Stimulated activated CD4-positive, alpha-beta T cell treated with anti-CD3 and anti-CD28 coated beads, TNF-alpha, amount 100 ng/mL, for 48 hours (primary cell): ENCODE measurements at regions not wholly inside any gene's neighbourhood (a gene's known extent, or its start where the extent isn't known, plus 50 kb on each side); places are given as distances from the start of the nearest gene placed in this dataset.

Experiments used
- DNase-seq, 3 donors: peaks; one replicate each; pipeline ENCODE4 v3.0.0-alpha.2; 2020; ENCODE audit warnings: low read depth in 3 of 3

DNA sequence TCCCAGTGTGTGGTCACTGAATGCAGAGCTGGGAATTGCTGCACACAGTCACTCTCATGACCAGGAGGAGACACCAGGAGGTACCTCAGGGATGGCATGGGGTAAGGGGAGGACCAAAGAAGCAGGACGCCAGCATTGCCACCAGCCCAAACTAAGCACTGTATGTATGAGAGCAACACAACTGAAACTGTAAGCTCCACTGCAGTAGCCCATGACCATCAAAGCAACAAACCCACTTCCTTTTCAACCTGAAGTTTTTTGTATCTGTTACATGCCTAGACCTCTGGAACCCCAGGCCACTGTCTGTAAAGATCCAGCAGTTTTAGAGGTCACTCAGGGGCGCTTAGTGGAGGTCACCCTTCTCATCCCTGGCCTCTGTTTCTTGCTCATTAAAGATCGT, 164.3 kb downstream of the SETD4 start:
- no peak for DNase-seq

- no peak for DNase-seq
Observed at GRCh38 chr21:35895598-35895997, 164.7 kb downstream of the SETD4 start.

DNA sequence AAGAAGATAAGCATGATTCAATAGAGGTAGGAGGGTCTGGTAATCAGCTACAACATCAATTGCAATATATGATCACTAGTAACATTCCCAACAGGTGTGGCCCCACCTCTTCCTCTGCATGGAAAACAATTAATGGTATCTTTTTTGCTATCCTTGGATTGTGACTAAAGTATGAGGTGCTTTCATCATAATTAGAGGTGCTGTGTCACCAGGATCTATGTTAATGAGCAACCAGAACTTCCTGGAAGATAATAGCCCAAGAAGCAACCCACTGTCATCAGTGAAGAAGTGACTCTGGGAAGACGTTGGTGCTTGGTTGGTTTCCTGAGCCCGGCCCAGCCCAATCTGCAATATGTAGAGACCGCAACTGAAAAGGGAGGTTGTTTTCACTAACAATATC, 167.2 kb downstream of the SETD4 start:
- DNase-seq = no peak

GRCh38 chr21:35886887-35887286, 173.4 kb downstream of the SETD4 start:
- DNase-seq = no peak

DNA sequence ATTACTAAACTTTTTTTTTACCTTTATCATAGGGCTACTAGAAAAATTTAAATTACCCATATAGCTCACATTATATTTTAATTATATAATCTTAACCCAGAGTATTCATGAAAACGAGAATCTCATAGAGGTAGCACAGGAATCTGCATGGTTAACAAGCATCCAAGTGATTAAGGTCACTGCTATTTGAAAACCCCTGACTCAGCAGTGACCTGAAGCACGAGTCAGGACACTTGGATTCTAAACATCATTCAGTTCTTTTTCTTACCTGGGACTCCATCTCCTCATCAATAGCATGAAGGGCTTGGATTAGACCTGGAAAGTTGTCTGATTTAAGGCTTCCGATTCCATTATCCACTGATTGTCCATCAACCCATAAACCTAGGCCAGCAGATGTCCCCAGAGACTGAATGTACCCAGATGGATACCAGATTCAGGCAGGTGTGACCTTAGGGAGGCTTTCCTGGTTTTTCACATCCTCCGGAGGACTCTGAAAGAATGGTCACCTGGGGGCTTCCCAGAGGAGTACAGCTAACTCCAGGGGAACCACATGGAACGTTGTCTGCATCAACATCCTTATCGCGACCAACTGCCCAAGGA, 174.3 kb downstream of the SETD4 start:
- DNase-seq = no peak

DNA sequence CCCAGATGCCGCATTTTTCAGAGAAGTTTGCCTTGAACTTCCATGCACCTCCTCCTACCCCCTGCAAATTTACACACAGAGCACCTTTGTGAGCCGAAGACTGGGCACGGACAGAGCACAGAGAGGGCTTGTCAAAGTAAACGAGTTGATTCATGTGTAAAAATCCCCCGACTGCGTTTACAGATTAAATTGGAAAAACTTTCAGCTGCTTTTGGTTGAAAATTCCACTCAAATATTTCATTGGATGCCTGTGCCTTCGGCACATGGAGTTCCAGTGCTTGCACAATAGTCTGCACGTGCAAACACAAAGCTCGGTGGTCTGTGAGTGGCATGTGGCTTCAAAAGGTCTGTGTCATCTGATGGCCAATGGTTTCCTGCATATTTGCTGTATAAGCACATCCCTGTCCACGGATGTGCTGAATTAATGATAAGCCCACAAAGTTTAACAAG, 177.5 kb downstream of the SETD4 start:
- DNase-seq = no peak

DNA sequence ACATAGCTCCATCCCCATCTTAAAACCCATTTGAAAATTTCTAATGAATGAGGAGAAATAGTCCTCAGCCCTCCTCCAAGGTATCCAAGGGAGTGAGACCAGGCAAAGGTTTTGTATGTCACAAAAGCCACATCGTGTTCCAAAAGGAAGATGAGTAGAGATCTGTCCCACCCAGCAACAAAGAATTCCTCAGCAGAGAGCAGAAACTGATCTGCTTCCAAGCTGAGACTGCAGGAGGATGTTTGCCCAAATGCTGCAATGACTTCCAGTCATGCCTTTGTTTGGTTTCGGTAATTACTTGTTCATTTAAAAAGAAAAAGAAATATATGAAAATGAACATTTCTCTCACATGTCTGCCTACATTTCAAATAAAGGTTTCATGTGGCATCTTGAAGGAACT, 186.9 kb downstream of the SETD4 start:
- no peak for DNase-seq

DNA sequence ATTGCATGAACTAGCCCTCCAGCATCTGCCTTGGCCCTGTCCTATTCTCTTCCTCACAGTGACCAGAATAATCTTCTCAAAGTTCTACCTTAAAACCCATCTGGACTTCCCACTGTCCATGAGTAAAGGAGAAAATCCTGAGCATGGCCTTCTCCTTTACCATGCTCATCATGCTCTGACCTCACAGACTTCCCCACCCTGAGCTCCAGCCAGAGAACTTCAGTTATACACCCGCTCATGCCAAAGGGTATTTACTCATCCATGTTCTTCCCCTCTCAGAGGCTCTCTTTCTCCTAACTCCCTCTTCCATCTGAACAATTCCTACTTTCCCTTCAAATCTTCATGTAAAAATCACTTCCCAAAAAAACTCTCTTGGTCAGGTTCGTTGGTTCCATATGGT, 188.4 kb downstream of the SETD4 start:
- DNase-seq = no peak

DNA sequence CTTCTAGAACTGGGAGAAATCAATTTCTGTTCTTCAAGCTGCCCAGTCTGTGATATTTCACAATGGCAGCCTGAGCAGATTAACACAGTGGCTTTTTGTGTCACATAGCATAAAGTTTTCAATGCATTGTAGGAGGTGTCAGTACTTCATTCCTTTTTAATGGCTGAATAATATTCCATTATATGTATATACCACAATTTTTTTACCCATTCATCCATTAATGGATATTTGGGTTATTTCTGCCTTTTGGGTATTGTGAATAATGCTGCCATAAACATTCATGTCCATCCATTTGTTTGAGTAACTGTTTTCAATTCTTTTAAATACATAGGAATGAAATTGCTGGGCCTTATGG, 191.5 kb downstream of the SETD4 start:
- no peak for DNase-seq

GRCh38 chr21:35868005-35868868, 192.1 kb downstream of the SETD4 start:
- no peak for DNase-seq

- DNase-seq = no peak
Observed at GRCh38 chr21:35864039-35864438, 196.3 kb downstream of the SETD4 start.

DNA sequence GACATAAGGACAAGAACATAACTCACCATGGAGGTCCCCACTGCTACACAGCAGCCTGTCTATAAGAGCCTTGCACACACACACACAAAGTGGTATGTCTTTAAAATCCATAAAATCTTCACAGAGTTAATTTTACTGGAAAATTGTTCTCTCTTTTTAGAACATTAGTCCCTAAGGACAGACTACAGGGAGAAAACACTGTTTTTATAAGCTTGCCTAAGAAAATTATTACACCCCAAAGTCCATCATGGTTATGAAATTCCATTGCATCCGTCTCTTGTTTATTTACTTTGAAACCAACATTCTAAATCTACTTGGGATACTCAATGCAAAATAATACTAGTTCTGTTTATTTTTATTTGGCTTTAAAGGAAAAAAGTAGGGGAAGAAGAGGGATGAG, 197.4 kb downstream of the SETD4 start:
- DNase-seq = no peak

DNA sequence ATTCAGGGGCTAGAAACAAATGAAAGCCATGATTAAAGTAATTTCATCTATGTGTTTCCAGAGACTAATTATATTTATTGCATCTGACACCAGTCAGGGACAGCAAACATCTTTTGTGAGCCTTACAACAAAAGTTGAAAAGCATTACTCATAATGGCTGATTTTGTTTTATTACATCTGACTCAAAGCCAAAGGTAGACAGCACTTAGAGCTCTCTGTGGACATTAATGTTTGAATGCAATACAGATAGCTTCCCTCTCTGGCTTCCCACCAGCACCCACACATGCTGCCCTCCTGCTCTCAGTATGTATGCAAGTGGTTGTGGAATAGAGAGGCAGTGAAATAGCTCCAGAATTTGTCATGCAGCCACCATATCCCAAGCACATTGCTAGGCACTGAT, 198.7 kb downstream of the SETD4 start:
- DNase-seq = no peak

- DNase-seq = no peak
Observed at GRCh38 chr21:35860189-35860869, 200.0 kb downstream of the SETD4 start.

DNA sequence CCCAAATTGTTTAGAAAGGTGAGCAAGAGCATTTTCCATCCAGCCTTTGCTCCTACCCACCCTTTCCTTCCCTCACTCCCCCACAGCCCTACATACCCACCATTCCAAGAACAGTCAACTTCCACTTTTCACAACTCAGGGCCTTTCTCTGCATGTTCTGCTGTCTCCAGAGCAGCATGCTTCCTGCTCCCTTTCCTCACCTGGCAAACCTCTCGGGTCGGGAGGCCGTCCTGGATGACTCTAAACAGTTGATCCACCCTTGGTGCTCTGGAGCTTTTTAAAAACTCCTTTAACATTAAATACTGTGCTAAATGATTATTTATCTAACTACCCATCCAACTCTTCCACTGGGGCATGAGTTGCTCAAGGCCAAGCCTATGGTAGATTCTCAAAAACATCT, 200.6 kb downstream of the SETD4 start:
- DNase-seq = no peak

GRCh38 chr21:35857095-35857494, 203.2 kb downstream of the SETD4 start:
- DNase-seq = no peak

DNA sequence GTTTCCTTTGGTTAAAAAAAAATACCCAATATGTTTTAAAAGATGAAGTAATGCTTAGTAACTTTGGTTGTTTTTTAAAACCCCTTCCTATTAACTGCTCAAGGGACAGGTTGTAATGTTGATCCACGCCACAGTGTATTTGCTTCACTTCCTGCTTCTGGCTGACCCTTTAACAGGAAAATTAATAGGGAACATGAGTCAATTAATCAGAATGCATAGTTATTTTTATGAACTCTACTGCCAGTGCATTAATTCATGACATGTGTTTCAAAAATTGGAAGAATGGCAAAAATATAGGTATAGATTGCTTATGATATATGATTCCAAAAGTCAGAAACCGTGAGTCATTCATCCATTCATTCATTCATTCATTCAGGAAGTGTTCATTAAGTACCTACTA, 204.8 kb downstream of the SETD4 start:
- no peak for DNase-seq

DNA sequence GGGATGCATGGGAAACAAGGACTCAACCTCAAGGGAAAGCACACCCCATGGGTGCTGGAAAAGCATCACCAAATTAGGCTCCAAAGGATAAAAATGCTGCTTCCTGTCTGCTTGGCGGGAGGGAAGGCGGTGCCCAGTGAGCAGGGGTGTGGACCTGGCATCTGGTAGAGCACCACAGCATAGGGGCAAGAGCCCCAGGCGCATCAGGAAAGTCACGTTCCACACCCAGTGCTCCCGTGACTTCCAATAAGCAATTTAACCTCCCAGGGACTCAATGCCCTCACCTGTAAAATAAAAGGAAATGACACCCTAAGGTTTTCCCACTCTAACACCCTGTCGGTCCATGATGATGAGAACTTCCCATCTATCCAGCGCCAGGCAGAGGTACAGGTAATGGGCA, 206.0 kb downstream of the SETD4 start:
- DNase-seq = no peak

GRCh38 chr21:35853321-35854239, 206.7 kb downstream of the SETD4 start:
- no peak for DNase-seq

GRCh38 chr21:35852820-35853219, 207.5 kb downstream of the SETD4 start:
- DNase-seq = no peak

DNA sequence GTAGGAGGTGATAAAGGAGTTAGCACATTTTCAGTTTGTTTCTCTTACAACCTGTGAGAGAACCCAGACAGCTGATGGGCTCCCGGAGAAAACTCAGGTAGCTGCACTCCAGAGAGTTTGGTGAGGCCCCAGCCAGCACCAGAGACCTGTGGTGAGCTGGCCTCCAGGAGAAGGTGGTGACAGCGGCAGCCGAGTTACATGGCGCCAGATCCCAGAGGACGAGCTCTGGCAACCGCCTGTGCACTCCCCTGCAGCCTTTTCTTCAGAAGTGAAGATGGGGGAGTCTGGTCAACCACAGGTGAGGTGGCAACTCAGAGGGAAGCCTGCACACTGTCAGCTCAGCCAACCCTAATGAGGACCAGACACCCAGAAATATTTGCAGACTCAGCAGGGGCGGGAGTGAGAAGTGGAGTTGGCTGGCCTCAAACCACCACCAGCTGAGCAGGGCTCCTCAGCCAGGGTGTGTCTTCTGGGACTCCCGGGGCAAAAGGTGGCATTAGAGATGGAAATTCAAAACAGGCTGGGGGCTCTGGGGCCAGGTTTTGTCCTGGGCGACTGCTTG, 209.7 kb downstream of the SETD4 start:
- DNase-seq = no peak

DNA sequence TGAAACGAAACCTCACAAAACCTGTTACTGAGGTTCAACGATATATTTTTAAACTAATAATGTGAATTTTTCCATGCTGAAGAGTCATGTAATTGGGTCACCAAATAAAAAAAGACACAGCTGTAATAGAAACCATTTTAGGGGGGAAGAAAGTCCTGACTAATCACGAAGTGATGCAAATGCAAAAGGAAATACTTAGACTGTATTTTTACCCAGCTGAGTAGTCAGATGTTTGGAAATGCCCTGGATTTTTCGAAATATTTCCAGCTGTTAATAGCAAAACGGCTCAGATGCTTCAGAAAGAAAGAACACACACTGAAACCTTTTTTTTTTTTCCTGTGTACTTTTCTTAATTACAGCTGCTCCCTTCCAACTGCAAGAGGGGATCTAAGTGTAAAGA, 210.3 kb downstream of the SETD4 start:
- no peak for DNase-seq
